CD14-positive monocyte (primary cell): ENCODE measurements at regions not wholly inside any gene's neighbourhood (a gene's known extent, or its start where the extent isn't known, plus 50 kb on each side); places are given as distances from the start of the nearest gene placed in this dataset.

Source experiments
- DNase-seq, 3 donors: peaks; one replicate each; pipeline ENCODE4 v3.0.0-alpha.2; 2011 to 2022
- H2AFZ ChIP-seq: 2 replicates; pipeline ENCODE4 v1.6.0; 2012; ENCODE audit warnings: mild to moderate bottlenecking, low read depth, low read length, inconsistent platforms; ENCODE audit not compliant: insufficient read depth, poor library complexity, severe bottlenecking
- H3K27ac ChIP-seq, 2 donors: 1 replicate in 1 of 2; 2 replicates in 1 of 2; pipeline ENCODE4 v1.5.1; 2012 to 2013; ENCODE audit warnings: low read length in 2 of 2, control low read depth in 1 of 2, inconsistent platforms in 1 of 2, low read depth in 1 of 2, mild to moderate bottlenecking in 1 of 2
- H3K27me3 ChIP-seq, 2 donors: one replicate each; pipeline versions ENCODE4 v1.6.0 to v1.6.1; 2011 to 2013; ENCODE audit warnings: low read length in 2 of 2; ENCODE audit not compliant: control insufficient read depth in 2 of 2, insufficient read depth in 2 of 2
- H3K36me3 ChIP-seq, 2 donors: replicated peaks in 1 of 2; 1 replicate in 1 of 2; 2 replicates in 1 of 2; pipeline versions ENCODE4 v1.5.1 to v1.6.1; 2012 to 2013; ENCODE audit warnings: low read length in 2 of 2, control low read depth in 1 of 2, inconsistent platforms in 1 of 2, mild to moderate bottlenecking in 1 of 2; ENCODE audit not compliant: insufficient read depth in 2 of 2, control insufficient read depth in 1 of 2
- H3K4me1 ChIP-seq, 2 donors: 1 replicate in 1 of 2; 2 replicates in 1 of 2; pipeline versions ENCODE4 v1.5.1 to v1.6.1; 2012 to 2013; ENCODE audit warnings: low read length in 2 of 2, control low read depth in 1 of 2, inconsistent platforms in 1 of 2, mild to moderate bottlenecking in 1 of 2, moderate library complexity in 1 of 2; ENCODE audit not compliant: insufficient read depth in 2 of 2, control insufficient read depth in 1 of 2
- H3K4me2 ChIP-seq: replicated peaks from 2 replicates; pipeline ENCODE3; 2012; ENCODE audit warnings: low read length, moderate library complexity, mild to moderate bottlenecking; ENCODE audit not compliant: poor library complexity, severe bottlenecking; ENCODE audit errors: extremely low read depth
- H3K4me3 ChIP-seq, 3 experiments: fragments of 200-600 bp in 1 of 3; sonication (generic) in 1 of 3; replicated peaks in 1 of 3; 1 replicate in 2 of 3; 2 replicates in 1 of 3; pipeline ENCODE4 v1.5.1; 2011 to 2013; ENCODE audit warnings: low read length in 3 of 3, mild to moderate bottlenecking in 3 of 3, control low read depth in 2 of 3, low read depth in 2 of 3, inconsistent platforms in 1 of 3, moderate library complexity in 1 of 3
- H3K79me2 ChIP-seq: 2 replicates; pipeline ENCODE4 v1.6.0; 2012; ENCODE audit warnings: mild to moderate bottlenecking, control low read depth, inconsistent platforms, low read length, moderate library complexity; ENCODE audit not compliant: insufficient read depth
- H3K9ac ChIP-seq: 2 replicates; pipeline ENCODE4 v1.6.0; 2017; ENCODE audit warnings: low read length, mild to moderate bottlenecking; ENCODE audit not compliant: insufficient read depth, poor library complexity, severe bottlenecking
- H3K9me3 ChIP-seq, 2 donors: replicated peaks in 1 of 2; 1 replicate in 1 of 2; 2 replicates in 1 of 2; pipeline versions ENCODE4 v1.5.1 to v1.6.1; 2012 to 2013; ENCODE audit warnings: low read length in 2 of 2, control low read depth in 1 of 2; ENCODE audit not compliant: control insufficient read depth in 1 of 2, insufficient read depth in 1 of 2
- H4K20me1 ChIP-seq: 2 replicates; pipeline ENCODE4 v1.6.0; 2012; ENCODE audit warnings: mild to moderate bottlenecking, low read length, control low read depth, moderate library complexity; ENCODE audit not compliant: insufficient read depth
- H3K27ac Mint-ChIP-seq, 7 donors: one replicate each; pipeline ENCODE4 v1.8.0; 2020; ENCODE audit warnings: mild to moderate bottlenecking in 7 of 7, mixed read lengths in 7 of 7, moderate library complexity in 6 of 7, inconsistent platforms in 2 of 7
- H3K27me3 Mint-ChIP-seq, 3 donors: one replicate each; pipeline ENCODE4 v1.8.0; 2021 to 2022; ENCODE audit warnings: low read depth in 3 of 3, mild to moderate bottlenecking in 3 of 3, mixed read lengths in 3 of 3, moderate library complexity in 3 of 3, inconsistent platforms in 1 of 3
- H3K36me3 Mint-ChIP-seq, 2 donors: one replicate each; pipeline ENCODE4 v1.8.0; 2020; ENCODE audit warnings: mixed read lengths in 2 of 2, inconsistent platforms in 1 of 2, mild to moderate bottlenecking in 1 of 2
- H3K4me1 Mint-ChIP-seq: one replicate; pipeline ENCODE4 v1.8.0; 2020; ENCODE audit warnings: mild to moderate bottlenecking, mixed read lengths
- H3K4me3 Mint-ChIP-seq, 2 donors: one replicate each; pipeline ENCODE4 v1.8.0; 2020; ENCODE audit warnings: mild to moderate bottlenecking in 2 of 2, mixed read lengths in 2 of 2, moderate library complexity in 1 of 2
- H3K9me3 Mint-ChIP-seq, 7 donors: one replicate each; pipeline ENCODE4 v1.8.0; 2020 to 2022; ENCODE audit warnings: mixed read lengths in 7 of 7, mild to moderate bottlenecking in 6 of 7, moderate library complexity in 6 of 7, inconsistent platforms in 2 of 7
- CTCF ChIP-seq: fragments of 200-600 bp; IDR thresholded peaks from one replicate; pipeline ENCODE4 v1.8.0; 2022; ENCODE audit warnings: antibody characterized with exemption, mild to moderate bottlenecking
- WGBS: methylation state at CpG from one replicate; pipeline ENCODE4 v1.1.5; 2013; ENCODE audit warnings: missing lambda C conversion rate; ENCODE audit not compliant: insufficient coverage; 5-methylcytosine and 5-hydroxymethylcytosine counted together
- intact Hi-C, 2 donors: fragments of 100-400 bp; cut with micrococcal nuclease; formaldehyde crosslinking; loops; one replicate each; pipeline versions ENCODE4 v1.15.0 to v1.15.1; 2023

GRCh38 chr14:64644629-64645028 lies 59.6 kb upstream of the PLEKHG3 start:
- H3K79me2 ChIP-seq, result no peaks in the 10 kb centered on the region
- Mint-ChIP-seq H3K27me3 (peaks cover 4 to 10% (median 7%) of the 10 kb centered on the region in 3 donors), H3K4me1 (no peaks in the 10 kb centered on the region), H3K27ac (no peak overlapping the region), H3K4me3 (no peak overlapping the region), H3K9me3 (peaks cover 0 to 3% (median 2%) of the 10 kb centered on the region in 7 donors), H3K36me3 (no peaks in the 10 kb centered on the region)
- TF ChIP-seq CTCF, result no peak
- WGBS, result 92% methylated on average over 5 of the region's 8 CpGs
- no peak overlapping the region for H2AFZ ChIP-seq
- no peak for DNase-seq
- no peak overlapping the region for H3K9ac ChIP-seq
- no peaks in the 10 kb centered on the region for H3K36me3 ChIP-seq
- no peaks in the 10 kb centered on the region for H3K27me3 ChIP-seq
- intact Hi-C loops, result no loop called here
- no peak overlapping the region for H3K4me2 ChIP-seq
- H3K9me3 ChIP-seq, result no peaks in the 10 kb centered on the region
- H3K4me3 ChIP-seq, result no peak overlapping the region
- no peaks in the 10 kb centered on the region for H4K20me1 ChIP-seq
- H3K4me1 ChIP-seq, result no peaks in the 10 kb centered on the region
- H3K27ac ChIP-seq, result no peak overlapping the region

DNA sequence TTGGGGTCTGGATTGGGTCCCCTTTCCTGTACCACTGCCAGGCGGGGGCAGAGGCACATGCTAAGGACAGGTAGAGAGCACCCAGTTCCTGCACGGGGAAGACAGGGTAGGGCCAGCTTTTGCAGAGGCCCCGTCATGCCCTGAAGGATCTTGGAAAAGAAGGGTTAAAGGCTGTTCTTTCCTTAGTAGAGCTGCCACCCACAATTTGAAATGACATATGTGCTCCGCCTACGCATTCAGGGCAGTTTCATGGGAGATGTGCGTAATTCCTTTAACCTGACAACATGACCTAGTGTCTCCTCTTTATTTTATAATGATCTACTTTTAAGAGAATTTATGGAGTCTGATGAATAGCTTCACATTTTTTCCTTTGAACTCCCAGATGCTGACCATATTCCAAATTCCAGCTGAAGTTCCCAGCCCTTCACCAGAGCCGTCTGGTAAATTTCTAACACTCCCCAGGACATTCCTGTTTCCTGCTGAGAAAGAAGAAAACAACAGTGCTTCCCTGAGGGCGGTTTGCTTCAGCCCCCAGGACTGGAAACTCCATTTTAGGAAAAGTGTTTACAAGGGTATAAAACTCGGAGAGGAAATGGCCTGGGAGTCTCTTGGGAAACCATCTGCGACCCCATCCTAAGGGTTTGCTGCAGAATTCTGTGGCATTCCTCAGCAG lies 58.9 kb upstream of the PLEKHG3 start:
- intact Hi-C loops, result no loop called here
- Mint-ChIP-seq H3K9me3 (peaks cover 0 to 3% (median 2%) of the 10 kb centered on the region in 7 donors), H3K27me3 (peaks cover 6 to 10% (median 7%) of the 10 kb centered on the region in 3 donors), H3K4me3 (no peak overlapping the region), H3K4me1 (no peaks in the 10 kb centered on the region), H3K27ac (no peak overlapping the region), H3K36me3 (no peaks in the 10 kb centered on the region)
- H3K79me2 ChIP-seq, result no peaks in the 10 kb centered on the region
- no peaks in the 10 kb centered on the region for H3K36me3 ChIP-seq
- no peak overlapping the region for H3K9ac ChIP-seq
- H3K4me3 ChIP-seq, result no peak overlapping the region
- H3K9me3 ChIP-seq, result no peaks in the 10 kb centered on the region
- H3K4me2 ChIP-seq, result no peak overlapping the region
- 94% methylated on average over 2 of the region's 10 CpGs for WGBS
- no peak for DNase-seq
- no peak overlapping the region for H2AFZ ChIP-seq
- no peak for TF ChIP-seq CTCF
- no peaks in the 10 kb centered on the region for H3K4me1 ChIP-seq
- no peak overlapping the region for H3K27ac ChIP-seq
- H4K20me1 ChIP-seq, result no peaks in the 10 kb centered on the region
- H3K27me3 ChIP-seq, result no peaks in the 10 kb centered on the region
